C1 segment of cervical spinal cord (tissue), 14 donors: ENCODE measurements at regions not wholly inside any gene's neighbourhood (a gene's known extent, or its start where the extent isn't known, plus 50 kb on each side); places are given as distances from the start of the nearest gene placed in this dataset.
"Not testable (repeated sequence)": the region's sequence is repeated elsewhere in the genome, so short reads cannot be mapped to it uniquely, and the experiment has no call there.

Source experiments
- DNase-seq, 14 donors: peaks; one replicate each; lab custom pipeline; 2025; lab: John Stamatoyannopoulos, UW

DNA sequence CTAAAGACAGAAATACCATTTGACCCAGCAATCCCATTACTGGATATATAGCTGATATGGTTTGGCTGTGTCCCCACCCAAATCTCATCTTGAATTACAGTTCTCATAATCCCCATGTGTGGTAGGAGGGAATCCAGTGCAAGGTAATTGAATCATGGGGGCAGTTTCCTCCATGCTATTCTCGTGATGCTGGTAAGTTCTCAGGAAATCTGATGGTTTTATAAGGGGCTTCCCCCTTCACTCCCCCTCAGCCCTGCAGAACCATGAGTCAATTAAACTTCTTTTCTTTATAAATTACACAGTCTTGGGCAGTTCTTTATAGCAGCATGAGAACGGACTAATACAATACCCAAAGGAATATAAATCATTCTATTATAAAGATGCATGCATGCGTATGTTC lies 184.6 kb upstream of the NR3C1 start:
- DNase-seq, result not testable (repeated sequence)

DNA sequence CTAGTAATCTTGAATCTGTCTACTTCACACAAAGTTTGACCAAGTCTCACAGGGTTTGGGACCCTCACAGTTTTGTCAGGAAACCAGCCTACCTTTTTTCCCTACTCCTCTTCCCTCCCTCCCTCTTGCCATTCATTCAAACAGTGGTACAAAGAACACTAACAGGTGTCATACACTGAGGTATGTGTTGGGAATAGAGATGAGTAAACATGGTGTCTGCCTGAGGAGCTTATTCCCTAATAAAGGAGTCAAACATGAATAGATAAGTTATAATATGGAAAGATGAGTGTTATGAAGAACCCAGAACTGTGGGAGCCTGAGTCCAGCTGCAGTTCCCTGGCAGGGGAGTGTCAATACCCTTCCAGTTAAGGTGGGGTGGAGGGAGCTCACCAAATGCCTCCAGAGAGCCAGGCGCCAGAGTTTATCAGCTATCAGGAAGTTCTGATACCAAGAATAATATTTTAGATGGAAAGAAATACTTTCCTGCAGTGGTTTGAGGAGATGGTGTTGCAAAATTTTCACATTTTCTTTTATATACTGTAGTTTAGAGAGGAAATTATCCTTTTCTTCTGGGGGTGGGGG lies 183.4 kb upstream of the NR3C1 start:
- DNase-seq, result no peak

DNA sequence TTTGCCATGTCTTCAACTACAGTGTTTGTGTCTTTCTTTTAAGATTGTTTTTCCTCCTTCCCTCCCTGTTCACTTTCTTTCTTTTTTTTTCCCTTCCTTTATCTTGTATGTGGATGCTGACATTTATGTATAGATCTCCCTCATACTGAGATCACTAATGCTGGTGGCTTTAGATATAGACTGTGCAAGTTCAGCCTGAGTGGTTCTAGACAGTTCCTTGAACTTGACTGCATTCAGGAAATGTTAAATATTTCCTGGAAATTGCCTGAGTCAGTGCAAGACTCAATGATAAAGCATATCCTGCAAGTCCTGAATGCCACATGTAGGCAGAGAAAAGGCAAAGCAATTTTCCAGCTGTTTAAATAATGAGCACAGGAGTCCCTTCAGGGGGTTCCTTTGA lies 182.5 kb upstream of the NR3C1 start:
- no peak for DNase-seq

DNA sequence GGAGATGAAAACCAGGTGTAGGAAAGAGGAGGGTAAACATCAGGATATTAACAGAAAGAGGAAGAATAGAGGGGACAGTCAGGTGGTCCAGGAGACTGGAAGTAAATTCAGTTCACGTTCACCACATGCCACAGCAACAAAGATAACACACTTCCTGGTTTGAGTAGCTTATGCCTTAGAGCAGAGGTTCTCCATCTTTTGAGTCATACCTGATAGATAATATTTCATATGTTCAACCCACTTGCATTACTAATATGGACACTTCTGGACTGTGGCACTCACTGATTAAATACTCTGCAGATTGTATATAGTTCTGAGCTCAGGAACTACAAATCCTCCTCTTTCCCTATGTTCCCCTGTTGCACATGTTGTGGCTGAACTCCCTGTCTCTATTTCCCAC lies 179.9 kb upstream of the NR3C1 start:
- no peak for DNase-seq

DNA sequence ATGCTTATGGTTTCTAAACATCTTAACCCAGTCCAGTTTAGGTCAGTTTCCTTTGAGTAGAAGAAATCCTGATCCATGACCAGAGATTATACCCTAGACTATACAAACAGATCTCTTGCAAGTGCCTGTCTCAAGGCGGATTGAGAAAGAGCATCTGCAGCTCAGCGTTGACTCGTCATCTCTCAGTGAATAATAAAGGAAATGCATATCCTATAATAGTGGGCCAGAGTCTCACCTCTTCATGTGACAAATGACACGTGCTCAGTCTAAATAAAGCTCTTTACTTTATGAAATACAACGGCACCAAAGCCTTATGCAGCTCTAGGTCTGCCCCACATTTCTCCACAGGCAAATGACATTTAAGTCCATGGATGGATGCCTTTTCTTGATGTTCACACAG lies 179.4 kb upstream of the NR3C1 start:
- no peak for DNase-seq

DNA sequence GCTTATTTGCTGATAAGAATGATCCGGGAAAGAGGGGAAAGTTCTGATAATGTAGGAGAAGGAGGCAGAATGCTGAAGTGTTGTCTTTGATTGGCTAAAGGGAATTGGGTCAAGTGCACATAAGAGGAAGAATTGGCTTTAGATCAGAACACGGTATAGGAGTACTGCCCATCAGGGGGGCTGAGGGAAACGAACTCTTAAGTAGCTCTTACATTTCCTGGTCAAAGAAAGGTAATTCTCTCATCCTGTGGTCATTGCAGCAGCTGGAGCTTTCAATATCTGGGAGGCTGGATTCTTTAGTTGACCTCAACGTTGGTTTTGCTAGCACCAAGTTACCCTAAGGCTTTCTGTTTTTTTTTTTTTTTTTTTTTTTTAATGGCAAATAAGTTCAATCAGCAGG lies 178.7 kb upstream of the NR3C1 start:
- no peak for DNase-seq

DNA sequence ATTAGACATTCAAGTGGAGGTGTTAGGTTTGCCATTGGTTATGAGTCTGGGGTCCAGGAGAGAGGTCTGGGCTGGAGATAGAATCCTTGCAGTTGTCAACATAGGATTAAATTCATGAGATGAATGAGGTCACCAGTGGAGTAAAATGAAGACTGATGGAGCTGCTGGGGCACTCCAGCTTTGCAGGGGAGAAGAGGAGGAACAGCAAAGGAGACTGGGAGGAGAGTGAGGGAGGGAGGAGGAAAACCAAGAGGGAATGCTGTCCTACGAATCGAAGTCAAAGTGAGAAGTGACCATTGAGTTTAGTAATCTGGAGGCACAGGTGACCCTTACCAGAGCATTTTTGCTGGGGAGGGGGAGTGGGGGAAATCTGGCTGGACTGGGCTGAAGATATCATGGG lies 178.2 kb upstream of the NR3C1 start:
- DNase-seq, result no peak

DNA sequence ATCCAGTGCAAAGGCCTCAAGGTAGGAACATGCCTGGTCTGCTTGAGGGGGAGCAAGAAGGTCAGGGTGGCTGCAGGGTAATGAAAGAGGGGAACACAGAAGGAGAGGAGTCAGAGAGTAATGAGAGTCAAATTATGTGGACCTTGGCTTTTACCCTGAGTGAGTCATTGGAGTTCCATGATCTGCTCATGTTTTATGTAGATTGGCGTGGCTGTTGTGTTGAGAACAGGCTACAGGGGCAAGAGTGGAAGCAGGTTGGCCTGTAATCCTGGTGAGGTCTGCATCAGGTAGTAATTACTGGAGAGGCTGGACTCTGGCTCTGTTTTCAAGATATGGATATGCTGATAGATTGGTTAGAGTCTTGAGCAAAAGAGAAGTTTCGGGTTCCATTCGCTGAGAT lies 177.7 kb upstream of the NR3C1 start:
- DNase-seq, result no peak

DNA sequence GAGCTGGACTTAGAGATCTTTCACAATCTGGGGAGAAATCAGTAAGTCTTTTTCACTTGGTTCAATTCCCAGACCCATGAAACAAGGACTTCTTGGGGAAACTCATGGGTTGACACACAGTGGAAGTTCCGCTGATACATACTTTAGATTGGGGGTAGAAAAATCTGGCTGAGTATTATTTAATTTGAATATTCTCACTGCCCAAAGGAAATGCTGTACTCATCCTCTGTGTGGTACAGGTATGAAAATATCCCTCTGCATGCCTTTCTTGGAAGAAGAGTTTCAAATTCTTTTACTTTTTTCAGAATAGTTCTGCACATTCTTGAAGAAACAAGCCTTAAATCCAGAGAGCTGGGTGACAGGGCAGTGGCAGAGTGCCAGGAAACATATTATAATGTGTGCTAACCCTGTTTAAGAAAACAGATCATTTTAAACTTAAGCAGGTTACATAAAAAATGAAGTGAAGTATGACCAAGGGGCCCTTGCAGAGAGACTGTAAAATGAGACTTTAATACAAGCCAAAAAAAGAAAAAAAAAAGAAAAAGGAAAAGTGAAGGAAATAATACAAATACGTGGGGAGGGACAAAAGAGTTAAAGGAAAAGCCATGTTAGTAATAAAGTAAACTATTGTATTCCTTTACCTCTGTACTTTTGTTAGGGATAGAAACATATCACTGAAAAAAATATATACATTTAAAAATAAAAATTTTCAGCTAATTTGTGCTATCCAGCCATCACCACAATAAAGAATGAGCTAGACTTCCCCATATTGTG lies 173.4 kb upstream of the NR3C1 start:
- DNase-seq, result no peak

DNA sequence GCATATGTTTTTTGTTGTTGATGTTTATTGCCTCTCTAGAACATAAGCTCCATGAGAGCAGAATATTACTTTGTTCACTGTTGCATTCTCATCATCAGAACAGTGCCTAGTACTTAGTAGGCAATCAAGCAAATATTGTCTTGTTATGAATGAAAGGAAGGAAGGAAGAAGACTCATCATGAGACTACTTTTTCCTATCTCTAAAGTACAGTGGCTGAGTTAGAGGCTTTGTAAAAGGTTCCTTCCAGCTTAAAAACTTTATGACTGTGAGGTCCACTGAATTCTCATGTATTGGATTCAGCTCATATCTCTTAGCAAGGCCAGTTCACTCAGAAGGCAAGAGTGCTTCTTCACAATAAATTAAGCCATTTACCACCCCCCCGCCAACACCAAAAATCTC lies 171.8 kb upstream of the NR3C1 start:
- DNase-seq, result no peak

DNA sequence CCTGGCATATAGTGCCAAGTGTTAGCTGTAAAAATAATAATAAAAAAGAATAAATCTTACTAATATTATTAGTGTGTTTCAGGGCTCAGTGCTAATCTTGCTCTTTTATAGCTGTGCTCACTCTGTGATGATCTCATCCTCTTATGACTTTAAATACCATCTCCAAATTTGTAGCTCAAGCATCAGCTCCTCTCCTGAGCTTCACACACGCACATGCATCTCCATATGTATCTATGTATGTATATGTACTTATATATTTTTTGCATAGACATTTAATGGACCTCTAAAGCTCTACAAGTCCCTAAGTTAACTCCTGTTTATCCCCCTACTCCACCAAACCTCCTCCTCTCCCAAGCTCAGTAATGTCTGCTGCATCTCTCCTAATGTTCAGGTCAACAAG lies 170.8 kb upstream of the NR3C1 start:
- DNase-seq, result no peak

DNA sequence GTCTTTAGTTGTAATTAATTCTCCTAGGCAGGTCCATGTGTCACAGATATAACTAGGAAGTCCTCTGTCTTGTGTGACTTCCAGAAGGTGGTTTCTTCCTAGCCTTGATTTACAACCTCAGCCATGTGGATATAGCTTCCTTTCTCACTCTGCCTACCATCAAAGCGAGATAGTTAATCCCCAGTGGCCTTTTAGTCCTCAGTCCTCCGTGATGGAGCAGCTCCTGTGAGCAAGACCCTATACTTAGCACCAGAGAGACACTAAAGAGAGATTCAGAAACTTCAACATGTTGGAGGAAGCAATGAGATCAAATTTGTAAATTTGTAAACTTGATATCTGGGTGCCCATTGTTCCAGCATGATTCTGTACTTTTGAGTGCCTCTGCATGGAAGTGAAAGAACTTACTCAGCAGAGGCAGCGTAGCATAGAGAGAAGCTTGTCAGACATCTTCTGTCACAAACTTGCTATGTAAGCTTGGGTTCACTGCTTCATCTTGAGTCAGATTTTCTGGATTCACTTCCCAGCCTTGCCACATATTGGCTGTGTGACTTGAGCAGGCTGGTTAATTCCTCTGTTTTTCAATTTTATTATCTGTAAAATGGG lies 170.2 kb upstream of the NR3C1 start:
- DNase-seq, result peak in 2 of 14 donors; percentile 13 to 15

DNA sequence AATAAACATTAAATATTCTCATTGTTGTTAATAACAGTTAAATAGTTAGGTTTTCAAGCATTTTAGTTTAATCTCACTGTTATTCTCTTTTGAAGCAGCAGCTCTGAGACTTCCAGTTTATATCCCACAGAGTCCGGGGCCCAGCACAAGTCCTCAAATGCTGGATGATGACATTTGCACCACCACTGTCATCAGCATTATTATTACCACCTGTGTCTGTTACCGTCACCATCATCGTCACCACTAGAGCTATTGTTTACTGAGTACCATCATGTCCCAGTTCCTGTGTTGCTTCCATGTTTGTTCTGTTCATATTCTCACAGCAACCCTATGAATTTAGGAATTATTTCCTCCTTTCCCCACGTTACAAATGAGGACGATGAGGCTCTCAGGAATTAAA lies 169.2 kb upstream of the NR3C1 start:
- DNase-seq, result no peak

DNA sequence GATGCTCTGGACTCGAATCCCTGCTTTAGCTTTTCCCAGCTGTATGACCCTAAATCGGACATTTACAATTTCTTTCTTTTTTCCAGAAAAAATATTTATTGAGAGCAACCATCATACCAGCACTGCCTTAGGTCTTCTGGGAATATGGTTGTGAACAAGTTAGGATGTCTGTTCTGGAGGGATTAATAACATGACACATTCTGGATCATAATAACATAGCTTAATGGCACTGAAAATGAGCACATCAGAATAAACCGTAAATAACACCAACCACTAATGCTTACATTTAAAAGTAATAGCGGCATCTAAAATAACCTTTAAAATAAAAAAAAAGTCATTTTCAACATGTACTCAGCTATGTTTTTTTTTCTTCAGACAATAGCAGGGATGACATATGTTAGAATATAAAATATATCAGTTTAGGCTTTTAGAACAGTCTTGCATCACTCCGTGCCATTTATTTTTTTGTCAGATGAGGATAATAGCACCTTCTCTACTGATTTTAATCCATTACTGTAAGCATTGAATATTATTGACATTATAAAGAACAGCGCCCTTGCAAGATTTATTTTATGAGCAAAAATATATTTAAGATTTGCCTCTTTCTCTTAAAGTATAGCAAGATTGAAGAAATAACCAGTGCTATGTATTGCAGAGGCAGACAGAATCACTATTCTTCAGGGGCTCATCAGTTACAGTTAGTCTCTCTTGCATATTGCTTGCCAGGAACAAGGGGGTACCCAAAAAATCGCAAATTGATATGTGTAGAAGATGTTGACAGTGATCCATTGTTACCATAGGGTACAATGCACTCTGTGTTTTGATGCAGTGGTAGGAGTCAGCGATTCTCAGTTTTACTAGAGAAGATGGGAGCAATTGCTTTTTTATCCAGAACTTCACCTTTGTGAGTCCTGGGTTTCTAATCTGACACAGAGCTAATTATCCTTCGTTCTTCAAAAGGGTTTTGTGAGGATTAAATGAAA lies 168.4 kb upstream of the NR3C1 start:
- no peak for DNase-seq

DNA sequence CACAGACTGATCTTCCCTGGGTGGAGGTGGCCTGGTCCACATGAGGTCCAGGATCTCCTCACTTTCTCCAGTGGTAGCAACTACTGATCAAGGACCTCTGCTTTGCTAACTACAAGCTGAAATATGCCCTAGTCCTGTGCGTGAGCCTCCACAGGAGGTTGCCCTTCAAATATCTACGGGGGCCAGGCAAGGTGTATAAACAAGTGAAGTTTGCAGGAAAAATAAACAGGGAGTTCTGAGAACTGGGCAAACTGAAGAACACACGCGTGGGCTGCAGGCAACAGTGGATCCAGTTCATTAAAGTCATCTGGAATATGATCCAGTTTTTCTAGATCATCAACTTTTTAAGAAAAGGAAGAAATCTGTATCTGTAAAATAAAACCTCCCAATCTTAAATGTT lies 167.5 kb upstream of the NR3C1 start:
- DNase-seq, result no peak

DNA sequence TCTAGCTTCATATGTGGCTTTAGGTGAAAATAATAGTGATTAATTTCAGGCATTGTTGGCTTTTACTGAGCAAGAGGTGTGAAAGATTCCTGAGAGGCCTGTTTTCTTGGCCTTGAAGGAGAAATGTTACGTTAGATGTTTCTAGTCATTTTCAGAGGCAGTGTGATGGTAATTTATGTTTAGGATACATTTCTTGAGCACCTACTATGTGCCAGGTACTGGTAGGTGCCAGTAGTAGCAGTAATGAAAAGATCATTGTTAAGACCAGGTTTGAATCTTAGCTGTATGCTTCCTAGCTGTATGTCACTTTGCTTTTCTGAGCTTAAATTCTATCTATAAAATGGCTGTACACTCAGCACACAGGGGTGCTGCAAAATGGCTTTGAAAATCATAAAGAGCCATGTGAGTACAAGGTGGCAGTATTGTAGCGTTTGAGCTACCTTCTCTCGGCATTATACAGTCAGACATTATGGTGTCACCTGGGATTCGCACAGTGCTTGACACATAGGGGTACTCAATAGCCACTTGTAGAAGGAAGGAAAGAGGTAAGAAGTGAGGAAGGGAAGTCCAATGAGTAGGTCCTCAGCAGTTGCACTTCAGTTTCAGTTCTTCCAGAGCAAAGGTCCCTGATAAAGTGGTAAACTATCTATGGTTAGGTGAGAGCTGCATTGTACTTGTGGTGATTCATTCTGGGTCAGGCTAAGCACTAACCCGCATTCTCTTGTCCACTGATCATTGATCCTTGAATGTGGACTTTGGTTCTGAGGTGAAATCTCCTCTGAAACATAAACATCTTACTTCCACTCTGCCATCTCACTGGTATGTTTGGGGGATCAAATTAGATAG lies 166.5 kb upstream of the NR3C1 start:
- no peak for DNase-seq

DNA sequence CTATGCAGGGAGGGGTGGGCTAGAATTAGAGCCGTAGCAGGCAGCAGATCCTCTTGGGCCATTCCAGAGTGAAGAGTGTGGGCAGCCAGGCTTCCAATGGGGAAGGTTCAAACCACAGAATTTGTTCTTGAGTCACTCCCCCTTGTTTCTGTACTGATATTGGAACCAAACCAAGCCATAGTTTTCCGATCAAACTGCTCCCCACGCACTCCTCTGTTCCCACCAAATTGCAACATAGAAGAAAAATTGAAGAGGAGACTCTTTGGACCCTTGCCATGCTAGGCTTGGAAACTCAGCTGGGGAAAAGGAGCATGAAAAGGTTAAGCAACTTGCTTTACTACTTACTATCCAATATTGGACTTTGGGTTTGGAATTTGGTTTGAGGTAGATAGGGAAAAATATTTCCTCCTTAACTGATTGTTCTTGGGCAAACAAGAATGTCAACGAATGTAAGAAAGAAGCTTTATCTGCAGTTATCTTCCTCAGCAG lies 165.8 kb upstream of the NR3C1 start:
- DNase-seq, result no peak

DNA sequence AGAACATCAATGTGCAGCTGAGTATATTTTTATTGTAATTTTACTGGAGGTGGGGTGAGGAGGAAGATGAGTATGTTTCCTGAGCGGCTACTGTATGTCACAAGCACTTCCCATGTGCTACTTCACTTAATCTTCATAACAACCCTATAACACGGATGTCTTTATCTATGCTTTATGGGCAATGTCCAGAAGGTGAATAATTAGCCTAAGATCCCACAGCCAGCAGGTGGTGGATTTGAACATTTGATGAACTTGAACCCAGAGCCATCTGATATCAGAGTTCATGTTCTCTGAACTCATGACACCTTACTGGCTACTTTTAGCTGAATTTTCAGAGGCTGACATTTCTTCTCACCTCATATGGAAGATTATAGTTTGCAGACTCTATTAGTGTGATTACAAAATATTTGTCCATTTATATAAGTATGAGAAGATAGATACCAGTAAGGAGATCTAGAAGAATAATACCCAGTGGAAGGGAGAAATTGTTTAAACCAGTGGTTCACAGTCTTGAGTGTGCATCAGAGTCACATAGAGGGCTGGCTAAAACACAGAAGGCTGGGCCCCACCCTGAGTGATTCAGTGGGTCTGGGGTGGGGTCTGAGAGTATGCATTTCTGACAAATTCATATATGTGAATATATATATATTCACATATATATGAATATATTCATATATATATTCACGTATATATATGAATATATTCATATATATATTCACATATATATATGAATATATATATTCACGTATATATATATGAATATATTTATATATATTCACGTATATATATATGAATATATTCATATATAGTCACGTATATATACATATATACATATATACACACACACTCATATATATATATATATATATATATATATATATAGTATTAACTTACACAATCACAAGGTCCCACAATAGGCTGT lies 164.4 kb upstream of the NR3C1 start:
- DNase-seq, result no peak

DNA sequence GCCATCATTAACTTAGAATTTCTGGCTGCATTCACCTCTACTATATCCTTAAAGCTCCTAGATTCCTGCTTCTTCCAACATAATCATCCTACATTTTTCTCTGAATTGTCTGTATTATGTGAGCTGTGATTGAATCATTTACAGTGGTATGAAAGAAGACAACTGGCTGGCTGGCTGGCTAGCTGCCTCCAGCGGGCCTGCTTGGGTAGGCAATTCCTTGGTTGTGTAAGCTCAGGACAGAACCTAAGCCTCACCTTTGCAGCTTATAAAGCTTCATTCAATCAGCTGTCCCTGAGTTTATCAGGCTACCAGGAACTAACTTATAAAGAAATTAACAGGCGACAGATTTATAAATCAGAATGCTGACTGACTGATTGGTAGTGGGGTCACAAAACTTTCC lies 162.7 kb upstream of the NR3C1 start:
- DNase-seq, result no peak

DNA sequence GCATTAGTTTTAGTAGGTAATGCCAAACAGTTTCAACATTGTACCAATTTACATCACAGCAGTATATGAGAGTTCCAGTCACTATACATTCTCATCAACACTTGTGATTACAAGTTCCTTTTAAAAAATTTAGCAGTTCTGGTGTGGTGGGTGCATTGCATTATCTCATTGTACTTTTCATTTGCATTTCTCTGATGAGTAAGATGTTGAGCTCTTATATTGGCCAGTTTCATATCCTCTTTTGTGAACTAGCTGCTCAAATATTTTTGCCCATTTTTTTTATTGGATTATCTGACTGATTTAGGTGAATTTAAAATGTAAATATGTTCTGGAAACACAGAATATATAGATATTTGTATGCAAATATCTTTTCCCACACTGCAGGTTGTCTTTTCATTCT lies 160.9 kb upstream of the NR3C1 start:
- DNase-seq, result no peak
